ENCODE measurements at regions not wholly inside any gene's neighbourhood (a gene's known extent, or its start where the extent isn't known, plus 50 kb on each side); places are given as distances from the start of the nearest gene placed in this dataset.

- FAIRE-seq = no peak
These were observed 183.8 kb upstream of the GSC start for GRCh38 chr14:94953541-94954260.

- no peak for FAIRE-seq
These were observed 182.2 kb upstream of the GSC start for GRCh38 chr14:94952097-94952496.

DNA sequence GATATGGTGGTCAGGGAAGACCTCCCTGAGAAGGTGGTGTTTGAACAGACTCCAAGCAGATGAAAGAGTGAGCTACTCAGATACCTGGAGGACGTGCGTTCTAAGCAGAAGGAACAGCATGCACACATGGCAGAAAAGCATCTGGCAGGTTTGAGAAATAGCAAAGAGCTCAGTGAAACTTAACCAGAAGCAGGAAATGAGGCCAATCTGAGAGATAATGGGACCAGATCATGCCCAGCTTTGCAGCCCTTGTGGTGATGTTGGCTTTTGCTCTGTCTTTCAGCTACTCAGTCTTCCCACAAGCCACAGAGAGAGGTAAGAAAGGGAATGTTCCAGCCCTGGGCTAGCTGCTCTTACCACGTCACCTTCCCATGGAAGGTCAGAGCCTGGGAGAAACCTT is 176.3 kb upstream of the GSC start:
- no peak for FAIRE-seq

- no peak for FAIRE-seq
These were observed 175.7 kb upstream of the GSC start for GRCh38 chr14:94945615-94946014.

DNA sequence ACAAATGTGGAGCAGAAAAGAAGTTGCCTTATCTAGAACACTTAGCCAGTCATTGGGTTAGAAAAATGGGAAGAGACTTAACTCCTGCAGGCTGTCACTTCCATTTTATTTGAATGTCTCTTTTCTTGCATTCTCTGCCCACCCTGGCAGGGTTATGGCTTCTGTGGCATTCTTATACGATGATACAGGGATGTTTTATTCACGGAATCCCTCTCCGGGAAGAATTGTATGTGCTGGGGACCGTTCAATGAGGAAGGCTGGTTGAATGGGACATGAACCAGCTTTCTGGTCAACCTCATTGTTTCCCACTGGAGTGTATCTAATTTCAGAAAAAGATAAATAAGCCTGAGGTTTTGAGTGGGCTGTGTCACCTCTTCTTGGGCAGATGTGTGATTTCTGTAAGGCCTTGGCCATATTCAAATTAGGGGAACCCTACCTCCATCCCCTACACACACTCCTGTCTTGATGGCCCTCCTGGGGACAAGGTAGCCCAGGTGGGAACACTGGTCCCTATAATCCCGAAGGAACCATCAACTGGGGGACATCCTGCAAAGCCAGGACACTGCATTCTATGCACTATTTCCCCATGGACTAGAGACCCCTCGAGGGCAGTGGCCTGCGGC is 174.8 kb upstream of the GSC start:
- FAIRE-seq = no peak

DNA sequence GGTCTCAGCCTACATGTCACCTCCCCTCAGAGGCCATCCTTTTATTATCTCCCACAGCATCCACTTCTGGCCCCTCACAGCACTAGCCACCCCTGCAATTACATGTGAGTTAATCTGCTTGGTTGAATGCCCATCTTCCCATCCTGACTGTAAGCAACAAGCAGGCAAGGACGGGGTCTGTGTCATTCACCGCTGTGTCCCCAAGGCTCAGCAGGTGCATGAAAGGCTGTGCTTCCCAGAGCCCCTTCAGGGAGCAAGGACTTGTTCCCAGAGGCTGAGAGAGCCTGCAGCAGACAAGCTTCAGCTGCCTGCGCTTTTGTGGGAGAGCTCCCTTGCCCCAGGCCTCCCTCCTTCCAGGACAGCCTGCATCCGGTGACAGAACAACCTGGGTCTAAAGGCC is 172.7 kb upstream of the GSC start:
- FAIRE-seq = no peak

GRCh38 chr14:94941311-94941710 is 171.4 kb upstream of the GSC start:
- FAIRE-seq = no peak

GRCh38 chr14:94940263-94940993 is 170.5 kb upstream of the GSC start:
- FAIRE-seq = no peak

GRCh38 chr14:94938016-94938415 is 168.1 kb upstream of the GSC start:
- no peak for FAIRE-seq

DNA sequence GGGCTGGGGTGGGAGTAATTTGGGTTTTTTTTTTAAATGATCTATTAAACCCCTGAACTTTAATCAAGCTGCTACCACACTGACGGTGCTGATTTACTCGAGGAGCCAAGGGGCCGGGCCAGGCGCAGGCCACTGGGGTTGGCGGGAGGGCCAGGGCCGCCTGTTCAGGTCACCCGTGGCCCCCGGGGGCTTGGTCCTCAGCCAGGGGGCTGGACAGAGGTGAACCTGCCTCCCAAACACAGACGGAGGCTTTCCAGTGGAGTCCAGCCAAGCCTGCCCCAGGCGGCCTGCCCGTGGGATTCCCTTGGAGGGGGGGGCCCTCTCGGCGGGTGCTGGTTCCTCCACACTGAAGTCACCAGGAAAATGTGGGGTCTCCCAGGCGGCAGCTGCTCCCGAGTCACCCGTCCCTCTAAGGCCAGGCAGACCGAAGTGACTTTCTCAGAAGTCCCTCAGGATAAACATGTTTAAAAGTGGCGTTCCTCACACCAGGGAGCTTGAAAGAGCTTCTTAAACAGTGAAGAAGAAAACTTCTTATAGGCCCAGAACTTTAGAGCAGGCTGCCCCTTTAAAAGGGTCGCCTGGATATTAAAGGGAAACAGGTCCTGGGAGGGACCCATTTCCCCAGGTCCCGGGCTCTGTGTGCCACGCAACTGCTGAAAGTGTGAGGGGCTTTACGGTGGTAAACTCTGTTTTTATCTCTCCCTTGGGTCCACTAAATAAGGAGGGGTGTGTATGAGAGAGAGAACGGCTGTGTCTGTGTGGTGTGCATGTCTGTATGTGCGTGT is 167.2 kb upstream of the GSC start:
- FAIRE-seq = no peak

DNA sequence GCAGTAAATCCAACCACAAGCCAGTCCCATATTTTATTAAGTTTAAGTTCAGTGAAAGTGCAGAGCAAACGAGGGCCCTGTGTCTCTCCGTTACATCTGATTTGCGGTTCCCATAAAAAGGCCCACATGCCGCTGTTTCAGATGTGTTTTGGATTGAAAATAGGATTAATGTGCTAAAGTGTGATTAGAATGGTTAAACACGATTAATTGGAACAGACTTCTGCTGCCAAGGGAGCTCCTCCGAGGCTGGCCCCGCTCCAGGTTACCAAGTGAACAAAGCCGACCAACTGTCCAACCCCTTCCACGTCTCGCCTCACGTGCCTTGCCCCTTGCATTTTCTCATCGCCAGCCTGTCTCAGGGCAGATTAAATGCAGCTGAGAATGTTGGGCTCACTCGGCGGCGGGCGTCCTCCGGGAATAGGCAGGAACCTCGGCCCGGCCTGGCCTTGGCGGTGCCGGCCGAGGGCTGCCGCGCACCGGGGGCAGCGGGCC is 166.5 kb upstream of the GSC start:
- no peak for FAIRE-seq

GRCh38 chr14:94935706-94936300 is 165.9 kb upstream of the GSC start:
- FAIRE-seq = no peak

DNA sequence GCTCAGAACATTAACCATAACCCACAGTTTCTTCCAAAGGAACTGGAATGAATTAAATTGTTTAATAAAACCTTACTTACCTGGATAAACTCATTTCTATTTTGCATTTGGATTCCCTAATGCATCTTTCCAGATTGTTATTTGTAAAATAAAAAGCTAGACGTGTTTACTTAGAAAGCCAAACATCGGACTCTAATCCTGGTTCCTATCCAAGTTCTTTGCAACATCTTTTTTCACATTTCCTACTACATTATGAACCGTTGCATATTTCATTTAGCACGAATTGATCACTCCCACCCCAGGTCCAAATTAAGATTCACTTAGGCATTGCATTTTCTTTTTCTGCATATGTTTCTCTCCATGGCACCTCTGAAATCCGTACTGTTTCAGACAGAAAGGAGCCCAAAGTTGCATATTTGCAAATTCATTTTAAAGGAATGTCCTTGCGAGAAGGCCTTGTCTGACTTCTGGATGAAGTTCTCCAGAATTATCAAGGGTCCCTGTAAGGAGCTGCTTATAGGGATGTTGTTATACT is 164.4 kb upstream of the GSC start:
- FAIRE-seq = no peak

GRCh38 chr14:94933486-94933885 is 163.6 kb upstream of the GSC start:
- FAIRE-seq = no peak

DNA sequence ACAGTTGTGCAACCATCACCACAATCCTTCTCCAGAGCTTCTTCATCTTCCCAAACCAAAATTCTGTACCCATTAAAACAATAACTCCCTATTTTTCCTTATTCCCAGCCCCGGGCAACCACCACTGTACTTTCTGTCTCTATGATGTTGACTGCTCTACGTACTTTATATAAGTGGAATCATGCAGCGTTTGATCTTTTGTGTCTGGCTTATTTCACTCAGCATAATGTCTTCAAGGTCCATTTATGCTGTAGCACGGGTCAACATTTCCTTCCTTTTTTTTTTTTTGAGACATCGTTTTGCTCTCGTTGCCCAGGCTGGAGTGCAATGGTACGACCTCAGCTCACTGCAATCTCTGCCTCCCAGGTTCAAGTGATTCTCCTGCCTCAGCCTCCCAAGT is 162.7 kb upstream of the GSC start:
- no peak for FAIRE-seq

DNA sequence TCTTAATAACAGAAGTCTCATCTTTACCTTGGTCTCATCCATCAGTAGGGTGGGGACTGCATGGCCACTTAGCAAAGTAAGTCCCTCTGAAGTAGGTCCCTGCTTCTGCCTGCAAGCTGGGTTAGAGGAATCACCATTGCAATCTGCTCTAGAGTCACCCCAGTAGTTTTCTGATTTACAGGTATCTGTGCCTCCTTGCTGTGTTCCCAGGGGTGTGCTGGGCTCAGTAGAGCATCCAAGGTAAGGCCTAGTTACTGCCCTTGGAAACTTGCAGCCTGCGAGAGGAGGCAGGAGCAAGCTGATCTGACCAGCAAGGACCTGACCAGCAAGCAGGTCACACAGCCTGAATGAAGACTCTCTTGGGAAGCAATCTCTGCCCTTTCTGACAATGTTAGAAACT is 160.8 kb upstream of the GSC start:
- FAIRE-seq = no peak

DNA sequence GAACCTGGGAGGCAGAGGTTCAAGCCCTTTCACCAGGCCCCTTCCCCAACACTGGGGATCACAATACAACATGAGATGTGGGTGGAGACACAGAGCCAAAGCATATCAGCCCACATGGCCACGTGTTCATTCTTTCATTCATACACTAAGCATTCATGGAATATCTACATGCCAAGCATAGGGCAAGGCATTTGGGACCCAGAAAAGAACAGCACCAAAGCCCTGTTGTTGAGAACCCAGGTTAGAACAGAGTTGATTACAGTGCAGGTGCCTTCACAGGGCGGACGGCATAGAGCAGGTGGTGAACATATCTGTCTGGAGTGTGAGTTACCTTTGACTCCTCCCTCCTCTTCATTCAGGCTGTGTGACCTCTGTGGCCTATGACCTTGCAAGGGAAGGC is 159.4 kb upstream of the GSC start:
- FAIRE-seq = no peak

- no peak for FAIRE-seq
These were observed 156.3 kb upstream of the GSC start for GRCh38 chr14:94926176-94926575.

- no peak for FAIRE-seq
These were observed 155.7 kb upstream of the GSC start for GRCh38 chr14:94925416-94926173.

GRCh38 chr14:94924189-94924588 is 154.3 kb upstream of the GSC start:
- FAIRE-seq = no peak

DNA sequence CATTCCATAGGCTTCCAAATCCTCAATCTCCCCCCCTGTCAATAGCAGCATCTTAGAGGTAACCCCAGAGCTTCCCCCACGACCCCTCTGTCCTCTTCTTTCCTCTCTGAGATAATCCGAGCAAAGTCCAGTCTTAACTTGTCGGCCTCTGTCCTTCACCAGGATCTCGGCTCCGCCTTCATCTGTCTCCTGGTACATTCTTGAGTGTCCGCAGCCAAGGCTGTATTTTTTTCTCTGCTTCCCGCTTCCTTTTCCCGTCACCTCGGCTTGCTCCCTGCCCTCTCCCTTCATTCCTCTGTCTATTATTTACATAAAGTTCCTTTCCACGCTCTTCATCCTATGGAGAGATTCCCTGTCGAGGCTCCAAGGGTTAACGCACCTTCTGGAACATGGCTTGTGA is 153.9 kb upstream of the GSC start:
- no peak for FAIRE-seq

Data from endometrium (tissue), 2 donors.